Left lung (tissue), 4 donors: ENCODE measurements at regions not wholly inside any gene's neighbourhood (a gene's known extent, or its start where the extent isn't known, plus 50 kb on each side); places are given as distances from the start of the nearest gene placed in this dataset.

Source experiments
- ATAC-seq: fragments of 200-7000 bp; cut with Tn5 transposase; one replicate; pipeline ENCODE4 v1.9.1; 2020; ENCODE audit warnings: moderate library complexity
- DNase-seq, 4 donors: peaks; one replicate each; pipeline ENCODE4 v3.0.0-alpha.2; 2013 to 2020
- H3K27ac ChIP-seq, 2 donors: fragments of 200-600 bp; sonication (generic) in 1 of 2; one replicate each; pipeline versions ENCODE4 v1.5.0 to v1.8.0; 2020 to 2021
- H3K27me3 ChIP-seq, 2 donors: fragments of 200-600 bp; sonication (generic) in 1 of 2; one replicate each; pipeline versions ENCODE4 v1.5.0 to v1.8.0; 2020 to 2021
- H3K36me3 ChIP-seq, 2 donors: fragments of 200-600 bp; sonication (generic) in 1 of 2; one replicate each; pipeline versions ENCODE4 v1.5.0 to v1.8.0; 2020 to 2021
- H3K4me1 ChIP-seq, 2 donors: fragments of 200-600 bp; one replicate each; pipeline ENCODE4 v1.8.0; 2021
- H3K4me3 ChIP-seq, 2 donors: fragments of 200-600 bp; sonication (generic) in 1 of 2; one replicate each; pipeline versions ENCODE4 v1.5.0 to v1.8.0; 2020 to 2021; ENCODE audit warnings: mild to moderate bottlenecking in 1 of 2
- H3K9me3 ChIP-seq, 2 donors: fragments of 200-600 bp; sonication (generic) in 1 of 2; one replicate each; pipeline versions ENCODE4 v1.5.0 to v1.8.0; 2020 to 2021
- CTCF ChIP-seq, 2 donors: fragments of 200-600 bp; sonication (generic) in 1 of 2; IDR thresholded peaks; one replicate each; pipeline versions ENCODE4 v1.5.0 to v1.8.0; 2021; ENCODE audit warnings: antibody characterized with exemption in 2 of 2
- intact Hi-C, 2 donors: fragments of 100-400 bp; cut with DNase I; formaldehyde crosslinking; loops; one replicate each; pipeline versions ENCODE4 v1.11.2 to v1.14.2; 2022
- donor health status: DM: no; HTN: yes; CAD: no.
- donor health status: DM: no; HTN: no; CAD: no.

- DNase-seq (no peak), ATAC-seq (no peak)
- H3K4me3 ChIP-seq = no peak overlapping the region
- peaks cover 0 to 26% of the 10 kb centered on the region in 2 donors for H3K4me1 ChIP-seq
- H3K36me3 ChIP-seq = no peaks in the 10 kb centered on the region
- no peak for TF ChIP-seq CTCF (IDR thresholded peaks at IDR 0.05)
- intact Hi-C loops = loop anchor here in 1 of 2 donors (10.0 kb wide), 1 partner anchor 217 kb away; no protein-coding TSS in a partner anchor
- H3K27ac ChIP-seq = no peak overlapping the region
- H3K27me3 ChIP-seq = no peaks in the 10 kb centered on the region
- no peaks in the 10 kb centered on the region for H3K9me3 ChIP-seq
Observed at GRCh38 chr20:47418069-47418757, 61.7 kb upstream of the ZMYND8 start.

- no peak for TF ChIP-seq CTCF (IDR thresholded peaks at IDR 0.05)
- ATAC-seq (no peak), DNase-seq (no peak)
- Histone ChIP-seq H3K9me3 (no peaks in the 10 kb centered on the region), H3K36me3 (no peaks in the 10 kb centered on the region), H3K27me3 (no peaks in the 10 kb centered on the region), H3K4me3 (no peak overlapping the region), H3K4me1 (peaks cover 0 to 20% of the 10 kb centered on the region in 2 donors), H3K27ac (no peak overlapping the region)
- intact Hi-C loops = loop anchor here in 1 of 2 donors (10.0 kb wide), 1 partner anchor 215 kb away; no protein-coding TSS in a partner anchor
Observed at GRCh38 chr20:47419953-47420514, 63.5 kb upstream of the ZMYND8 start.

- H3K9me3 ChIP-seq = peaks cover 0 to under 1% of the 10 kb centered on the region in 2 donors
- no peaks in the 10 kb centered on the region for H3K27me3 ChIP-seq
- ATAC-seq (no peak), DNase-seq (no peak)
- intact Hi-C loops = no loop called here
- no peak overlapping the region for H3K4me3 ChIP-seq
- H3K36me3 ChIP-seq = no peaks in the 10 kb centered on the region
- no peak for TF ChIP-seq CTCF (IDR thresholded peaks at IDR 0.05)
- no peak overlapping the region for H3K27ac ChIP-seq
- H3K4me1 ChIP-seq = peaks cover 0 to 9% of the 10 kb centered on the region in 2 donors
Observed at GRCh38 chr20:47421076-47421475, 64.6 kb upstream of the ZMYND8 start.

- Histone ChIP-seq H3K4me1 (no peaks in the 10 kb centered on the region), H3K36me3 (no peaks in the 10 kb centered on the region), H3K9me3 (peaks cover 0 to 24% of the 10 kb centered on the region in 2 donors), H3K27ac (no peak overlapping the region), H3K4me3 (no peak overlapping the region), H3K27me3 (no peaks in the 10 kb centered on the region)
- TF ChIP-seq CTCF (IDR thresholded peaks at IDR 0.05) = no peak
- intact Hi-C loops = no loop called here
- DNase-seq (no peak), ATAC-seq (no peak)
Observed at GRCh38 chr20:47423586-47423985, 67.1 kb upstream of the ZMYND8 start.

- no peak for TF ChIP-seq CTCF (IDR thresholded peaks at IDR 0.05)
- Histone ChIP-seq H3K36me3 (no peaks in the 10 kb centered on the region), H3K4me1 (peaks cover 0 to 2% of the 10 kb centered on the region in 2 donors), H3K27ac (no peak overlapping the region), H3K4me3 (no peak overlapping the region), H3K27me3 (no peaks in the 10 kb centered on the region), H3K9me3 (peaks cover 0 to 24% of the 10 kb centered on the region in 2 donors)
- DNase-seq = no peak
- ATAC-seq = no peak
- intact Hi-C loops = no loop called here
Observed at GRCh38 chr20:47427067-47427466, 70.6 kb upstream of the ZMYND8 start.
